NB4 (cell line): ENCODE measurements at regions not wholly inside any gene's neighbourhood (a gene's known extent, or its start where the extent isn't known, plus 50 kb on each side); places are given as distances from the start of the nearest gene placed in this dataset.

Experiments
- DNase-seq: peaks from one replicate; pipeline ENCODE4 v3.0.0; 2010; ENCODE audit warnings: low read depth
- H3K4me3 ChIP-seq: one replicate; pipeline ENCODE4 v1.5.1; 2011; ENCODE audit warnings: mild to moderate bottlenecking, low read depth, low read length, moderate library complexity
- CTCF ChIP-seq: IDR thresholded peaks from one replicate; pipeline ENCODE4 v1.5.1; 2012; ENCODE audit warnings: low read depth, low read length
- MAX ChIP-seq: IDR thresholded peaks from 2 replicates; pipeline ENCODE4 v1.6.1; 2011; ENCODE audit warnings: low read depth, low read length
- MYC ChIP-seq: IDR thresholded peaks from 2 replicates; pipeline ENCODE4 v1.6.1; 2011; ENCODE audit warnings: low read depth, low read length
- POLR2A ChIP-seq: IDR thresholded peaks from 2 replicates; pipeline ENCODE4 v1.6.1; 2011; ENCODE audit warnings: mild to moderate bottlenecking; ENCODE audit not compliant: insufficient read length; ENCODE audit errors: extremely low read depth

GRCh38 chr10:8978100-8978499, 923.6 kb downstream of the GATA3 start:
- TF ChIP-seq POLR2A (no peak), MYC (no peak), MAX (no peak), CTCF (no peak)
- H3K4me3 ChIP-seq = no peak overlapping the region
- DNase-seq = no peak

- DNase-seq = no peak
- TF ChIP-seq CTCF = no peak
These were observed 925.5 kb downstream of the GATA3 start for GRCh38 chr10:8979976-8980375.

DNA sequence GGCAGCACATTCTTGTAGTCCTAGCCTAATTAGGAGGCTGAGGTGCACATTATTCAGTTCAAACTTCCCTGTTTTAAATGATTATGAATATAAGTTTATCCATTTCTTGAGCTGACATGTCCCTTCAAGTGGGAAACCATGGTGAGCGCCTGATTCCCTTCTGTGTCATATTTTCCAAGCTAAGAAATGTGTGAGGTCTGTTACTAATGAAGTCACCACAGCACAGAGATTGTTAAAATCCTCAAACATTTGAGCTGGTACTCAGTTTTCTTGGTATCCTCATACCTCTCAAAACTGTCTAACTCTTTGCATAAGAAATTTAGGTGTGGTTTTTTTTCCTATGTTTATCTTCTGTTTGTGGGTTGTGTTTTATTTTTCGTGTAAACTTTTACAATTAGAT, 926.8 kb downstream of the GATA3 start:
- DNase-seq = no peak
- H3K4me3 ChIP-seq = no peak overlapping the region
- no peak for TF ChIP-seq POLR2A
- no peak for TF ChIP-seq MYC
- TF ChIP-seq MAX = no peak
- no peak for TF ChIP-seq CTCF

More at GRCh38 chr10:8979976-8980375, 925.5 kb downstream of the GATA3 start:
- H3K4me3 ChIP-seq = no peak overlapping the region

DNA sequence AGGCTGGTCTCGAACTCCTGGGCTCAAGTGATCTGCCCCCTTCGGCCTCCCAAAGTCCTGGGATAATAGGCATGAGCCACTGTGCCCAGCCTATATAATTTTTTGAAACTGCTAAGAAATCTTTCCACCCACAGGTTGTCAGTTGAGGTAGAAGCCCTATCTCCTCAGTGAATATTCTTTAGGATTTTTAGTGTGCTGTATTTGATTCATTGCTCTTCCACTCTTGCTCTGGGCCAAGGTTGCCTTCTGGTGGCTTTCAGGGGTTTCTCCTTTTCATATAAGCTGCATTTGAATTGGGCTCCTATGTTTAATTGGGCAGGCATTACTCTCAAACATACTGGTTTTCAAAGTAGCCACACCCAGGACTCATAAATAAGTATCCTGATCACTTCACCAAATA, 931.2 kb downstream of the GATA3 start:
- TF ChIP-seq MYC (no peak), CTCF (no peak), MAX (no peak), POLR2A (no peak)
- H3K4me3 ChIP-seq = no peak overlapping the region
- DNase-seq = no peak

GRCh38 chr10:8986975-8987374, 932.5 kb downstream of the GATA3 start:
- no peak overlapping the region for H3K4me3 ChIP-seq
- TF ChIP-seq CTCF (no peak), MYC (no peak), POLR2A (no peak), MAX (no peak)
- no peak for DNase-seq

- no peak overlapping the region for H3K4me3 ChIP-seq
- no peak for TF ChIP-seq MAX
- TF ChIP-seq CTCF = no peak
- TF ChIP-seq POLR2A = no peak
- TF ChIP-seq MYC = no peak
- no peak for DNase-seq
These were observed 933.2 kb downstream of the GATA3 start for GRCh38 chr10:8987712-8988111.
